Gastrocnemius medialis (tissue), 4 donors: ENCODE measurements at regions not wholly inside any gene's neighbourhood (a gene's known extent, or its start where the extent isn't known, plus 50 kb on each side); places are given as distances from the start of the nearest gene placed in this dataset.
"Not testable (repeated sequence)": the region's sequence is repeated elsewhere in the genome, so short reads cannot be mapped to it uniquely, and the experiment has no call there.

Source experiments
- ATAC-seq, 2 donors: fragments of 150-250 bp; one replicate each; pipeline ENCODE4 v1.9.1; 2016
- DNase-seq, 2 donors: peaks; one replicate each; pipeline ENCODE4 v3.0.0-alpha.2; 2019
- H3K27ac ChIP-seq, 4 donors: fragments of 200-600 bp; sonication (generic); 1 replicate in 1 of 4; 2 replicates in 3 of 4; pipeline ENCODE4 v1.5.1; 2016 to 2018; ENCODE audit warnings: mild to moderate bottlenecking in 2 of 4, moderate library complexity in 1 of 4
- H3K27me3 ChIP-seq, 3 donors: fragments of 200-600 bp; sonication (generic) in 2 of 3; 1 replicate in 1 of 3; 2 replicates in 2 of 3; pipeline versions ENCODE4 v1.5.1 to v1.6.0; 2016 to 2019; ENCODE audit warnings: mild to moderate bottlenecking in 1 of 3, moderate library complexity in 1 of 3
- H3K36me3 ChIP-seq, 2 donors: fragments of 200-600 bp; sonication (generic) in 1 of 2; one replicate each; pipeline ENCODE4 v1.5.1; 2017 to 2018
- H3K4me1 ChIP-seq, 2 donors: fragments of 200-600 bp; sonication (generic) in 1 of 2; one replicate each; pipeline ENCODE4 v1.5.1; 2016 to 2017; ENCODE audit warnings: mild to moderate bottlenecking in 2 of 2
- H3K4me3 ChIP-seq, 4 donors: fragments of 200-600 bp; sonication (generic) in 3 of 4; 1 replicate in 1 of 4; 2 replicates in 3 of 4; pipeline ENCODE4 v1.5.1; 2016 to 2019; ENCODE audit warnings: mild to moderate bottlenecking in 2 of 4
- H3K9me3 ChIP-seq, 3 donors: fragments of 200-600 bp; sonication (generic) in 2 of 3; 1 replicate in 1 of 3; 2 replicates in 2 of 3; pipeline ENCODE4 v1.5.1; 2016 to 2019
- POLR2A ChIP-seq, 2 donors: fragments of 450-650 bp; IDR thresholded peaks; one replicate each; pipeline ENCODE4 v1.6.1; 2017; ENCODE audit warnings: antibody characterized with exemption in 2 of 2, mild to moderate bottlenecking in 2 of 2, moderate library complexity in 2 of 2
- in situ Hi-C, 4 donors: fragments of 200-750 bp; cut with MboI; loops; one replicate each; pipeline versions ENCODE4 v1.15.0 to v1.8.0; 2017; ENCODE audit warnings: low sequenced_read_pairs in 4 of 4
- intact Hi-C: fragments of 100-400 bp; cut with DNase I; formaldehyde crosslinking; loops from one replicate; pipeline ENCODE4 v1.15.1; 2023; ENCODE audit warnings: low total_unique reads
- TF ChIP-seq, protein P1 (sequence below), 5 experiments: fragments of 450-650 bp in 3 of 5; fragments of 200-600 bp in 2 of 5; sonication (generic) in 2 of 5; IDR thresholded peaks in 4 of 5; conservative IDR thresholded peaks in 1 of 5; 1 replicate in 4 of 5; 2 replicates in 1 of 5; pipeline ENCODE4 v1.5.1; 2016 to 2019; ENCODE audit warnings: antibody characterized with exemption in 5 of 5, mild to moderate bottlenecking in 3 of 5, moderate library complexity in 3 of 5

DNA sequence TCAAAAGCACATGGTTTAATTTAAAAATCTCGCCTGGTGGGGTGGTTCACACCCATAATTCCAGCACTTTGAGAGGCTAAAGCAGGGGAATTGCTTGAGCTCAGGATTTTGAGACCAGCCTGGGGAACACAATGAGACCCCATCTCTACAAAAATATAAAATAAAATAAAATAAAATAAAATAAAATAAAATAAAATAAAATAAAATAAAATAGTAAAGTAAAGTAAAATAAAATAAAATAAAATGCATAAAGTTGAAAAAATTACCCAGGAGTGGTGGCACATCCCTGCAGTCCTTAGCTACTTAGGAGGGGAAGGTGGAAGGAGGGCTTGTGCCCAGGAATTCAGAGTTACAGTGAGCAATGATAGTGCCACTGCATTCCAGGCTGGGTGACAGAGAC, 88.7 kb upstream of the MS4A8 start:
- Histone ChIP-seq H3K4me3 (no peak overlapping the region), H3K36me3 (no peaks in the 10 kb centered on the region), H3K9me3 (no peaks in the 10 kb centered on the region), H3K4me1 (no peaks in the 10 kb centered on the region), H3K27ac (no peak overlapping the region), H3K27me3 (no peaks in the 10 kb centered on the region)
- intact Hi-C loops (loop anchor here (10.0 kb wide), 1 partner anchor 246 kb away; no protein-coding TSS in a partner anchor), in situ Hi-C loops (loop anchor here in 1 of 4 donors (25.0 kb wide), 1 partner anchor 248 kb away; no protein-coding TSS in a partner anchor)
- TF ChIP-seq, protein P1, sequence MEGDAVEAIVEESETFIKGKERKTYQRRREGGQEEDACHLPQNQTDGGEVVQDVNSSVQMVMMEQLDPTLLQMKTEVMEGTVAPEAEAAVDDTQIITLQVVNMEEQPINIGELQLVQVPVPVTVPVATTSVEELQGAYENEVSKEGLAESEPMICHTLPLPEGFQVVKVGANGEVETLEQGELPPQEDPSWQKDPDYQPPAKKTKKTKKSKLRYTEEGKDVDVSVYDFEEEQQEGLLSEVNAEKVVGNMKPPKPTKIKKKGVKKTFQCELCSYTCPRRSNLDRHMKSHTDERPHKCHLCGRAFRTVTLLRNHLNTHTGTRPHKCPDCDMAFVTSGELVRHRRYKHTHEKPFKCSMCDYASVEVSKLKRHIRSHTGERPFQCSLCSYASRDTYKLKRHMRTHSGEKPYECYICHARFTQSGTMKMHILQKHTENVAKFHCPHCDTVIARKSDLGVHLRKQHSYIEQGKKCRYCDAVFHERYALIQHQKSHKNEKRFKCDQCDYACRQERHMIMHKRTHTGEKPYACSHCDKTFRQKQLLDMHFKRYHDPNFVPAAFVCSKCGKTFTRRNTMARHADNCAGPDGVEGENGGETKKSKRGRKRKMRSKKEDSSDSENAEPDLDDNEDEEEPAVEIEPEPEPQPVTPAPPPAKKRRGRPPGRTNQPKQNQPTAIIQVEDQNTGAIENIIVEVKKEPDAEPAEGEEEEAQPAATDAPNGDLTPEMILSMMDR (IDR thresholded peaks at IDR 0.05 in 4 of 5, conservative IDR thresholded peaks at IDR 0.05 in 1 of 5): no peak
- ATAC-seq: no peak
- no peak for DNase-seq

DNA sequence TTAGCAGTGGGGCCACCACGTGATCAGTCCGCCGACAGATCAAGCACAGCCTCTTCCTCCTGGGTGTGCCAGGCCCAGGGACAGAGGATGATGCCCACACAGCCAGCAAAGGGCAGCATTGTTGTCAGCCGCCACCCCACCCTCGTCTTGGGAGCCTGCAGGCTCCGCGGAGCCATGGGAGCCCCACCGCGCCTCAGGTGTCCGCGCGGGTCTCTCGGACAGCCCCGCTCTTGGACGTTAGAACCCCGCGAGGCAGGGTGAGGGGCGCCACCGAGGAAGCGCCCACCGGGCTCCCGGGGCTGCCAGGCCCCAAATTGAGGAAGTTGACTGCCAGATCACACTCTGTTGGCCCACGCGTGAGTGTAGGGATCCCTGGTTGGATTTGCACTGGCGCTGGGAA, 83.9 kb upstream of the MS4A8 start:
- Histone ChIP-seq H3K27me3 (no peaks in the 10 kb centered on the region), H3K27ac (no peak overlapping the region), H3K36me3 (no peaks in the 10 kb centered on the region), H3K9me3 (no peaks in the 10 kb centered on the region), H3K4me3 (no peak overlapping the region), H3K4me1 (no peaks in the 10 kb centered on the region)
- no peak for TF ChIP-seq POLR2A (IDR thresholded peaks at IDR 0.05)
- TF ChIP-seq, protein P1 (IDR thresholded peaks at IDR 0.05 in 4 of 5, conservative IDR thresholded peaks at IDR 0.05 in 1 of 5): no peak
- ATAC-seq: no peak
- in situ Hi-C loops: loop anchor here in 1 of 4 donors (25.0 kb wide), 1 partner anchor 253 kb away; no protein-coding TSS in a partner anchor
- DNase-seq: no peak
- intact Hi-C loops: loop anchor here (10.0 kb wide), 1 partner anchor 251 kb away; no protein-coding TSS in a partner anchor

DNA sequence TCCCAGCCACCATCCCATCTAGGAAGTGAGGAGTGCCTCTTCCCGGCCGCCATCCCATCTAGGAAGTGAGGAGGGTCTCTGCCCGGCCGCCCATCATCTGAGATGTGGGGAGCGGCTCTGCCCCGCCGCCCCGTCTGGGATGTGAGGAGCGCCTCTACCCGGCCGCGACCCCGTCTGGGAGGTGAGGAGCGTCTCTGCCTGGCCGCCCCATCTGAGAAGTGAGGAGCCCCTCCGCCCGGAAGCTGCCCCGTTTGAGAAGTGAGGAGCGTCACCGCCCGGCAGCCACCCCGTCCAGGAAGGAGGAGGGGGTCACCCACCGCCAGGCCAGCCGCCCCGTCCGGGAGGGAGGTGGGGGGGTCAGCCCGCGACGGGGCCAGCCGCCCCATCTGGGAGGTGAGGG, 77.5 kb upstream of the MS4A8 start:
- H3K27ac ChIP-seq, intact Hi-C loops, H3K4me3 ChIP-seq, DNase-seq, ATAC-seq, H3K36me3 ChIP-seq, H3K27me3 ChIP-seq, H3K9me3 ChIP-seq, H3K4me1 ChIP-seq: not testable (repeated sequence)
- in situ Hi-C loops: loop anchor here in 1 of 4 donors (25.0 kb wide), 1 partner anchor 260 kb away; no protein-coding TSS in a partner anchor

DNA sequence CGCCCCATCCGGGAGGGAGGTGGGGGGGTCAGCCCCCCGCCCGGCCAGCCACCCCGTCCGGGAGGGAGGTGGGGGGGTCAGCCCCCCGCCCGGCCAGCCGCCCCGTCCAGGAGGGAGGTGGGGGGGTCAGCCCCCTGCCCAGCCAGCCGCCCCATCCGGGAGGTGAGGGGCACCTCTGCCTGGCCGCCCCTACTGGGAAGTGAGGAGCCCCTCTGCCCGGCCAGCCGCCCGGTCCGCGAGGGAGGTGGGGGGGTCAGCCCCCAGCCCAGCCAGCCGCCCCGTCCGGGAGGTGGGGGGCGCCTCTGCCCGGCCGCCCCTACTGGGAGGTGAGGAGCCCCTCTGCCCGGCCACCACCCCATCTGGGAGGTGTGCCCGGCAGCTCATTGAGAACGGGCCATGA, 76.6 kb upstream of the MS4A8 start:
- H3K9me3 ChIP-seq, H3K4me3 ChIP-seq, H3K27me3 ChIP-seq, H3K27ac ChIP-seq, ATAC-seq, intact Hi-C loops, H3K36me3 ChIP-seq, DNase-seq, H3K4me1 ChIP-seq: not testable (repeated sequence)
- in situ Hi-C loops: loop anchor here in 1 of 4 donors (25.0 kb wide), 1 partner anchor 260 kb away; no protein-coding TSS in a partner anchor

DNA sequence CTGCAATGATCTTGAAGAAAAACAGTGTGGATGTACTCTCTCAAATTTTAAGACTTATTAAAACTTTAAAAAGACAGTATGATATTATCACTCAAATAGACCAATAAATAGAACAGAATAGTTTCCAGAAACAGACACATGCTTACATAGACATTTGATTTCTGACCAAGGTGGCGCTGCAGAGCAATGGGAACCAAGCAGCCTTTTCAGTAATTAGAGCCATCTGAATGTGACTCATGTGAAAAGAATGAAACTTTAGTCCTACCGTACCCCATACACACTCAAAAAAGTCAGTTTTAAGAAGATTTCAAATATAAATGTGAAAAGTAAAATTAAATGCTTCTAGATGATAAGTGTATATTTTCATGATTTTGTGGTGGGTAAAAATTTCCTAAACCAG, 74.2 kb upstream of the MS4A8 start:
- H3K36me3 ChIP-seq: no peaks in the 10 kb centered on the region
- in situ Hi-C loops: no loop called here
- DNase-seq (no peak), ATAC-seq (no peak)
- no peak overlapping the region for H3K27ac ChIP-seq
- TF ChIP-seq POLR2A (IDR thresholded peaks at IDR 0.05): no peak
- TF ChIP-seq, protein P1 (IDR thresholded peaks at IDR 0.05 in 4 of 5, conservative IDR thresholded peaks at IDR 0.05 in 1 of 5): no peak
- H3K27me3 ChIP-seq: no peaks in the 10 kb centered on the region
- intact Hi-C loops: no loop called here
- H3K4me1 ChIP-seq: no peaks in the 10 kb centered on the region
- no peaks in the 10 kb centered on the region for H3K9me3 ChIP-seq
- no peak overlapping the region for H3K4me3 ChIP-seq

DNA sequence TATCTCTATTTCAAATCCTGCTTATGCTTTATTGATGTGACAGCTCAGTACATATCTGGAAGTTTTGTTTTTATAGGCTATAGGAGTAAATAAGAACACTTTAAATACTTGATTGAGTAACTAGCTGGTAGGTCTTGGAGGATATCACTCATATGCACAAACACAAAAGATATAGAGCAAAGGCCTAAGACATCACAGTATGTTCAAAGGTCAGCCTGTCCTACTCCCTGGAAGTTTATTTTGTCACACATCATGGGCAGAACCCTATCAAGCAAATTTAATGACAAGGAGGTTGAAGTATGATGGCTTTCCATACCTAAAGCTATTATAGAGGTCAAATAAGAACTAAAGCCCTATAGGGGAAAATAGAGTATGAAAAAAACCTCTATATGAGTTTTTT, 70.0 kb upstream of the MS4A8 start:
- no peaks in the 10 kb centered on the region for H3K9me3 ChIP-seq
- no peaks in the 10 kb centered on the region for H3K27me3 ChIP-seq
- in situ Hi-C loops (no loop called here), intact Hi-C loops (no loop called here)
- H3K4me3 ChIP-seq: no peak overlapping the region
- DNase-seq: no peak
- no peak for ATAC-seq
- no peaks in the 10 kb centered on the region for H3K4me1 ChIP-seq
- H3K36me3 ChIP-seq: no peaks in the 10 kb centered on the region
- no peak overlapping the region for H3K27ac ChIP-seq
- TF ChIP-seq POLR2A (IDR thresholded peaks at IDR 0.05): no peak
